K562 (cell line): ENCODE measurements at regions not wholly inside any gene's neighbourhood (a gene's known extent, or its start where the extent isn't known, plus 50 kb on each side); places are given as distances from the start of the nearest gene placed in this dataset.

Source experiments
- HEY1 ChIP-seq: fragments of 250-450 bp; sonication (Bioruptor Pico); IDR thresholded peaks from 2 replicates; pipeline ENCODE4 v1.5.0; 2020; ENCODE audit warnings: mild to moderate bottlenecking, moderate library complexity, borderline replicate concordance
- MAZ ChIP-seq, 2 experiments: fragments of 450-650 bp in 1 of 2; sonication (generic) in 1 of 2; formaldehyde crosslinking; IDR thresholded peaks in 1 of 2; conservative IDR thresholded peaks in 1 of 2; 2 replicates each; pipeline versions ENCODE4 v1.4.0 to v1.5.0; 2020; ENCODE audit warnings: mild to moderate bottlenecking in 1 of 2, missing genetic modification reagents in 1 of 2
- MYC ChIP-seq, 2 experiments: fragments of 250-450 bp in 1 of 2; sonication (Bioruptor Pico) in 1 of 2; IDR thresholded peaks; 2 replicates each; pipeline versions ENCODE4 v1.5.1 to v1.6.1; 2012 to 2021; ENCODE audit warnings: low read depth in 2 of 2, borderline replicate concordance in 1 of 2, improper control_type of control experiment in 1 of 2, low read length in 1 of 2, mild to moderate bottlenecking in 1 of 2, moderate library complexity in 1 of 2
- POLR2A ChIP-seq: fragments of 450-650 bp; conservative IDR thresholded peaks from 2 replicates; pipeline ENCODE4 v1.6.1; 2016
- ZNF41 ChIP-seq: fragments of 250-450 bp; sonication (Bioruptor Pico); conservative IDR thresholded peaks from 2 replicates; pipeline ENCODE4 v1.4.0; 2020; ENCODE audit warnings: mild to moderate bottlenecking
- TF ChIP-seq, protein P1 (sequence below): sonication (generic); formaldehyde crosslinking; IDR thresholded peaks from 2 replicates; pipeline ENCODE4 v1.8.0; 2022; ENCODE audit warnings: mild to moderate bottlenecking, missing genetic modification reagents, borderline replicate concordance
- TF ChIP-seq, protein P2 (sequence below): fragments of 250-450 bp; sonication (Bioruptor Pico); IDR thresholded peaks from 2 replicates; pipeline ENCODE4 v1.8.0; 2022; ENCODE audit warnings: inconsistent platforms, mild to moderate bottlenecking, moderate library complexity, borderline replicate concordance

DNA sequence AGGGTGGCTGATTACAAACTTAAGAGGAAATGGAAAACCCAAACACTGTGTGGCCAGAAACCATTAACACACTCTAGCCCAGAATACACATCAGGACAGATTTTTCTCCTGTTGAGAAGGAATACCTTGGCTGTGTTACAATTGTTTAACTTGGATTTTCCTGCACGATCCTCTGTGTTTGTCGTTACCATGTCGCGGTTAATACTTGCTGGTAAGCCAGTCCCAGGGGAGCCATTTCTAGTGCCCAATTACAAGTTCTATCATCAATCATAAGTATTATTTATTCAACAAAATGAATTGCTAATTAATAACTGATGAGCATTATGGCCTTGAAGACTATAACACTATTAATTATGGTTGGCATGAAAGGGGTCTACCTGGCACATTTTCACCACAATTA, 146.8 kb downstream of the LNPK start:
- TF ChIP-seq ZNF41 (CRISPR knock-in tag) (no peak), HEY1 (CRISPR knock-in tag) (no peak), POLR2A (no peak), MYC (IDR thresholded peaks at IDR 0.05; ENCODE audit: low read depth, low read length) (no peak), MYC (CRISPR knock-in tag; IDR thresholded peaks at IDR 0.05; ENCODE audit: borderline replicate concordance, low read depth) (no peak), MAZ (CRISPR knock-in tag; conservative IDR thresholded peaks at IDR 0.05 in 1 of 2, IDR thresholded peaks at IDR 0.05 in 1 of 2) (no peak)
- TF ChIP-seq, protein P1, sequence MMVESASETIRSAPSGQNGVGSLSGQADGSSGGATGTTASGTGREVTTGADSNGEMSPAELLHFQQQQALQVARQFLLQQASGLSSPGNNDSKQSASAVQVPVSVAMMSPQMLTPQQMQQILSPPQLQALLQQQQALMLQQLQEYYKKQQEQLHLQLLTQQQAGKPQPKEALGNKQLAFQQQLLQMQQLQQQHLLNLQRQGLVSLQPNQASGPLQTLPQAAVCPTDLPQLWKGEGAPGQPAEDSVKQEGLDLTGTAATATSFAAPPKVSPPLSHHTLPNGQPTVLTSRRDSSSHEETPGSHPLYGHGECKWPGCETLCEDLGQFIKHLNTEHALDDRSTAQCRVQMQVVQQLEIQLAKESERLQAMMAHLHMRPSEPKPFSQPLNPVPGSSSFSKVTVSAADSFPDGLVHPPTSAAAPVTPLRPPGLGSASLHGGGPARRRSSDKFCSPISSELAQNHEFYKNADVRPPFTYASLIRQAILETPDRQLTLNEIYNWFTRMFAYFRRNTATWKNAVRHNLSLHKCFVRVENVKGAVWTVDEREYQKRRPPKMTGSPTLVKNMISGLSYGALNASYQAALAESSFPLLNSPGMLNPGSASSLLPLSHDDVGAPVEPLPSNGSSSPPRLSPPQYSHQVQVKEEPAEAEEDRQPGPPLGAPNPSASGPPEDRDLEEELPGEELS (CRISPR knock-in tag): no peak
- TF ChIP-seq, protein P2, sequence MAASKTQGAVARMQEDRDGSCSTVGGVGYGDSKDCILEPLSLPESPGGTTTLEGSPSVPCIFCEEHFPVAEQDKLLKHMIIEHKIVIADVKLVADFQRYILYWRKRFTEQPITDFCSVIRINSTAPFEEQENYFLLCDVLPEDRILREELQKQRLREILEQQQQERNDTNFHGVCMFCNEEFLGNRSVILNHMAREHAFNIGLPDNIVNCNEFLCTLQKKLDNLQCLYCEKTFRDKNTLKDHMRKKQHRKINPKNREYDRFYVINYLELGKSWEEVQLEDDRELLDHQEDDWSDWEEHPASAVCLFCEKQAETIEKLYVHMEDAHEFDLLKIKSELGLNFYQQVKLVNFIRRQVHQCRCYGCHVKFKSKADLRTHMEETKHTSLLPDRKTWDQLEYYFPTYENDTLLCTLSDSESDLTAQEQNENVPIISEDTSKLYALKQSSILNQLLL: no peak
